ENCODE measurements at regions not wholly inside any gene's neighbourhood (a gene's known extent, or its start where the extent isn't known, plus 50 kb on each side); places are given as distances from the start of the nearest gene placed in this dataset.
"Not testable (repeated sequence)": the region's sequence is repeated elsewhere in the genome, so short reads cannot be mapped to it uniquely, and the experiment has no call there.

DNA sequence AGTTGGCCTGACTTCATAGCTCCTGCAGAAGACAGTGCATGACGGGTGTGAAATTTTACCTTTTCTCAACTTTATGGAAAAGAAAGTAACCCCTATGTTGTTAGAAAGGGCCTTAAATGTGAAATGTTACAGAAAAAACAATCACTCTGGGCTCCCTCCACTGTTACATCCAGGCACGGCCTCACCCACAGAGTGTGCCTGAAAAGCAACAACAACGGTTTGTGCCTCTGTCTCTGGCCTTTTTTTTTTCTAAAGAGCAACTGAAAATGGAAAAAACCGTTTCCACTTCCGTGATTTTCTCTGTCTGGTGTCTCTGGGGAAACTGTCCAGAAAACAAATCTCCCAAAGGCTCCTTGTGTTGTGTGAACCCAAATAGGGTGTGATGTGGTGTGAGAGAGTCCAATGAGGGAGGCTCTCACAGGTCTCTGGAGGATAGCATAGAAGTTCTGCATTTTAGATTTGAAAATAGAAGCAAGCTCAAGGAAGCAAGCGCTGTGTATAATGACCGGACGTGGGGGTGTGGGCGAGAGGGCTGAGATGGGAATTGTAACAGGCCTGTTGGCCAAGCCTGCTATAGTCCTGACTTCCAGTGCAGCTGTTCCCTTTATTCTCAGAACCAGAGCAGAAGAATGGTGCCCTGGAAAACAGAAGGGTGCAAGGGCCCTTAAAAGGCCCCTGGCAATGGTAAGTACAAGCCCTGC lies 221.8 kb upstream of the TUT7 start:
- ChIA-PET POLR2A (ENCODE audit: low non-redundant PET) (no interaction called here), CTCF (interaction anchor here (0.5 kb wide), 1 partner anchor 226 kb away, joined by 3 read pairs; no protein-coding TSS in a partner anchor)
- DNase-seq (ENCODE audit: low spot score) = no peak
- TF ChIP-seq CTCF (conservative IDR thresholded peaks at IDR 0.05; ENCODE audit: low read depth) = no peak
- no peak overlapping the region for H3K27ac ChIP-seq

DNA sequence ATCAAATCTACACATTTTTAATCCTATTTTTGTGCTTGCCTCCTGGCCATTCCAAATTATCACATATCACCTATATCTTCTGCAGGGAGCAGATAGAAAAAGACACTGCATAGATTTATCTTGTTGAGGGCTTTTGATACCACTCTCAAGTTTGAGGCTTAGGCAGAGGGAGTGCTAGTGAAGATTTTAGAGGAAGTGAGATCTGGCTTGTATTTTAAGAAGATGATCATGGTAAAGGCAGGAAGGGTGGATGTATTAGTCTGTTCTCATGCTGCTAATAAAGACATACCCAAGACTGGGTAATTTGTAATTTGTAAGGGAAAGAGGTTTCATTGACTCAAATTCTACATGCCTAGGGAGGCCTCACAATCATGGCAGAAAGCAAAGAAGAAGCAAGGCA lies 220.9 kb upstream of the TUT7 start:
- ChIA-PET CTCF (no interaction called here), POLR2A (ENCODE audit: low non-redundant PET) (no interaction called here)
- DNase-seq (ENCODE audit: low spot score) = no peak
- no peak for TF ChIP-seq CTCF (conservative IDR thresholded peaks at IDR 0.05; ENCODE audit: low read depth)
- no peak overlapping the region for H3K27ac ChIP-seq

- CTCF ChIA-PET = no interaction called here
- DNase-seq (ENCODE audit: low spot score) = no peak
- POLR2A ChIA-PET (ENCODE audit: low non-redundant PET) = no interaction called here
- no peak for TF ChIP-seq CTCF (conservative IDR thresholded peaks at IDR 0.05; ENCODE audit: low read depth)
- no peak overlapping the region for H3K27ac ChIP-seq
Observed at GRCh38 chr9:86573886-86574285, 219.7 kb upstream of the TUT7 start.

DNA sequence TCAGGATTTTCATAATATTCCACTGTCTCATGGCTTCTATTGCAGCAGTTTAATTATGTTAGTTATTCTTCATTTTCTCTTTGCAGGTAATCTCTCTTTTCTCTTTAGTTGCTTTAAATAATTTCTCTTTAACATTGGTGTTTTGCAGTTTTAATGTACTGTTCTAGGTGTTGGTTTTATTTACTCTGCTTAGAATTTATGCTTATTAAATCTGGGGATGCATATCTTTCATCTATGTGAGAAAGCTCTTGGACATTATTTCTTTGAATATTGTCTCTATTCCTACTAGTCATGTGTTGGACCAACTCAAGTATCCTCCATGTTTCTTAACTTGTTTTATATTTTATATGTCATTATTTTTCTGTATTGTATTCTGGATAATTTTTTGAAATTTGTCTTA lies 218.7 kb upstream of the TUT7 start:
- ChIA-PET POLR2A (ENCODE audit: low non-redundant PET) (no interaction called here), CTCF (no interaction called here)

GRCh38 chr9:86565603-86566002 lies 211.4 kb upstream of the TUT7 start:
- DNase-seq (ENCODE audit: low spot score); CTCF ChIA-PET; H3K27ac ChIP-seq; POLR2A ChIA-PET (ENCODE audit: low non-redundant PET): not testable (repeated sequence)

More for the DNA sequence above, 218.7 kb upstream of the TUT7 start:
- no peak for DNase-seq (ENCODE audit: low spot score)
- no peak overlapping the region for H3K27ac ChIP-seq
- TF ChIP-seq CTCF (conservative IDR thresholded peaks at IDR 0.05; ENCODE audit: low read depth) = no peak

DNA sequence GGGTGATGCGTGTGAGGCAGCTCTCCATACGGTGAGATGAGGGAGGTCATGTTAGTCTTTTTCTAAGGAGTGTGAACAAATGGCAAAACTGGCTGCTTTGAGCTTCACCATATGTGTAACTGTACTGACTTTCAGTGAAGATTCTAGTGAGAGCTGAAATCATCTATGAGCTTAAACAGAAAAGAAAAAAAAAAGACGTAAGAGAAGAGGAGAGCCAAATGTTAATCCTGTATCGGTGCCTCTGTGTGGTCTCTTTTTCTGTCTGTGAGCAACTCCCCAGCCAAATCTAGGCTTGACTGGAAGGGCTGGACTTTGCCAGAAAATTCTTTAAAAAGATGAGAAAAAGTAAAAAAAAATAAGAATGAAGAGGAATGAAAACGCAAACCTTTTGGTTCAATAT lies 209.7 kb upstream of the TUT7 start:
- no peak overlapping the region for H3K27ac ChIP-seq
- POLR2A ChIA-PET (ENCODE audit: low non-redundant PET) = no interaction called here

More for the DNA sequence above, 209.7 kb upstream of the TUT7 start:
- no peak for TF ChIP-seq CTCF (conservative IDR thresholded peaks at IDR 0.05; ENCODE audit: low read depth)
- DNase-seq (ENCODE audit: low spot score) = no peak
- CTCF ChIA-PET = no interaction called here

Data from RWPE1 (cell line).